GM19351 (cell line): ENCODE measurements at regions not wholly inside any gene's neighbourhood (a gene's known extent, or its start where the extent isn't known, plus 50 kb on each side); places are given as distances from the start of the nearest gene placed in this dataset.

Source experiments
- ATAC-seq: cut with Tn5 transposase; IDR thresholded peaks from one replicate; pipeline ENCODE4 v1.9.1; 2021; ENCODE audit warnings: mild to moderate bottlenecking, moderate library complexity; ENCODE audit not compliant: unreplicated experiment

GRCh38 chr6:47360388-47360787 lies 50.7 kb upstream of the TNFRSF21 start:
- peak; percentile 54 for ATAC-seq

- ATAC-seq: no peak
Measured at GRCh38 chr6:47362857-47363461, 53.3 kb upstream of the TNFRSF21 start.

GRCh38 chr6:47363736-47364135 lies 54.0 kb upstream of the TNFRSF21 start:
- no peak for ATAC-seq

GRCh38 chr6:47366335-47366890 lies 56.7 kb upstream of the TNFRSF21 start:
- no peak for ATAC-seq

- ATAC-seq: no peak
Measured at GRCh38 chr6:47371139-47371869, 61.6 kb upstream of the TNFRSF21 start.

DNA sequence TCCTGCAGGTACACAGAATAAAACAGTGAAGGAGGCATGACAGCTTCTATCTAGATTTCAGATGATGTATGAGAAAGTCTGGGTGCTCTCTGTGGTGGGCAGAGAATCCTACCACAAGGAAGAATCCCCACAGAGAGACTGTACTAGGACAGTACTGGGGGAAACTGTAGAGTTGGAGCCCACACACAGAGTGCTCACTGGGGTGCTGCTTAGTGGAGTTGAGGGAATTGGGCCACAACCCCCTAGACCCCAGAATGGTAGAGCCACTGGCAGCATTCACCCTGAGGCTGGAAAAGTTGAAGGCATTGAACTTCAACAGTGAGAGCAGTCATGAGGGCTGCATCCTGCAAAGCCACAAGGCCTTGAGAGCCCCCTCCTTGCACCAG lies 62.2 kb upstream of the TNFRSF21 start:
- ATAC-seq: no peak

GRCh38 chr6:47372318-47372717 lies 62.6 kb upstream of the TNFRSF21 start:
- no peak for ATAC-seq

DNA sequence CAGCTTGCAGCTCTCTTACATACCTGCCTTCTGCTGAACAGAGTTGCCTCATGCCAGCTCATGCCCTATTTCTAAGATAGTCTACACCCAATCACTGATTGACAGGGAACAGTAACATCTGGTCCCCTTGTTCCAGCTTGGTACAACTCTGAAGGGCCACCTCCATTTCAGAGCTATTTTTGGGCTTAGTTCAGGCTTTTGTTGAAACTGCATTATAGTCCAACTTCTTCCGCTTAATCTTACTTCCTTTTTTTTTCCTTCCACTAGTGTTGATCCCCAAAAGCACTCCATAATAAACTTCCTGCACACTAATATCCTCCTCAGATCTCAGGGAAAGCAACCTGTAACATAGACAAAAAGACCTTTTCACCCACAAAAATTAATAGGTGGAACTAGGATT lies 65.7 kb upstream of the TNFRSF21 start:
- no peak for ATAC-seq

DNA sequence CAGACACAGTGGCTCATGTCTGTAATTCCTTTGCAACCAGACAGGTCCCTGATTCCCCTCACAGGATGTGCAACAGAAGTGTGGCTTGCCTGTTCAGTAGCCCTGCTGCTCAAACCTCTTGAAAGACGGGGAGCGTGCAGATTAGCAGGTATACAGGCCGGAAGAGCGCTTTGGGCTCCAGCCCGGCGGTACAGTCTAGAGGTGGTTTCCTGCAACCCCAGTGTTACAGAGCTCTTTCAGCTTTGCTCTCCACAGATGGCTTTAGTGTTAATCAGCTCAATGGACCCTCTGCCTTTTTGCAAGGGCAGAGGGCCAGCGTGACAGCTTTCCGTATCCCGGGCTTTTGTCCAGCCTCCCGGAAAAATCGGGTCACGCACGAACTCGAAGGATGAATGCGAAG lies 67.2 kb upstream of the TNFRSF21 start:
- no peak for ATAC-seq

DNA sequence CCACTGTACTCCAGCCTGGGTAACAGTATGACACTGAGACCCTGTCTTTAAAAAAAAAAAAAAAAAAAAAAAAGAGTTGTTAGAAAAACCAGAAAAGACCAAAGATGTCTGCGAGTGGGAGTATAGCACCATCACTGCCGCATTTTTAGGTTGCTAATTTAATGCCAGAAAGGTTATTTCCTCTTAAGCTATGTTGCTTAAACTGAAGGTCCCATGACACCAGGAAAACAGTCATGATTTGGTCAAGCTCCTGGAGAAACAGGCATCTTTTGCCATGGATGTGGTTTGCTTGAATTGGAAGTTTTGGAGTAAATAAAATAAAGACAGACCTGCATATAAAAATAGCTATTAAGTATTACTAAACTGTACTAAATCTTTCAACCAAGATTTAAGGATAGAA lies 68.3 kb upstream of the TNFRSF21 start:
- ATAC-seq: no peak

- ATAC-seq: no peak
Measured at GRCh38 chr6:47379328-47379727, 69.6 kb upstream of the TNFRSF21 start.

DNA sequence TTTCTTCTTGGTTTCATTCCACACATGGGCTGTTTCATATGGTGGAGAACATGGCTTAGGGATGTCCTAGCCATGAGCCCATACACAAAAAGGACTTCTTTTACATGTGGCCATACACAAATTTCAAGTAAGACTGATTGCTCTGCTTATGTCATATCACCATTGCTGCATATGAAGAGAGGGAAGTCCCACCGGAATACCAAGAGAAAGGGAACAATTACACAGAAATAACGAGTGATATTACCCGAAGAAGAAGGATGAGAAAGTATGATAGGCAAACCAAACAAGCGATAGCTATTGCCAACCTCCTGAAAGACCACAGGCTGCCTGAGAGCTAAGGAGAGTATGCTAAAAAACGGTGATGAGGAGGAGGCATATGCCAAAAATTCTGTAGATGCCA lies 70.5 kb upstream of the TNFRSF21 start:
- no peak for ATAC-seq

DNA sequence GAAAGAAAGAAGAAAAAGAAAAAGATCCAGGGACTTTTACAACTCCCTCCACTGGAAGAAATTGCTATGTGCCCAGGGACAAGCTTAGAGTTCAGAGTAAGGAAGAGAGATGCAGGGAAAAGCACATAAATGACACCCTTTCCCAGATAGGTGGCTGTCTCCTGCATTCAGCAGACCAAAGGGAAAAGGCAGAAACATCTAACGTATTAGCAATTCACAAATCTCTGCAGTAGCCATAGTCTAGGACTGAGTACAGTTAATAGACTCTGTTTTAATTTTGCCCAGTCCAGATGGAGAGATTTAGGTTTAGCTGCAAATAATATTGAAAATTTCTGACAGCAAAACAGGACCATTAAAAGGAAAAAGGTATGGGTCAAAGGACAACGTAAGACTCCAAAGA lies 71.3 kb upstream of the TNFRSF21 start:
- ATAC-seq: no peak

- ATAC-seq: no peak
Measured at GRCh38 chr6:47383360-47383759, 73.7 kb upstream of the TNFRSF21 start.

- ATAC-seq: no peak
Measured at GRCh38 chr6:47391675-47392074, 82.0 kb upstream of the TNFRSF21 start.

GRCh38 chr6:47392251-47392650 lies 82.5 kb upstream of the TNFRSF21 start:
- no peak for ATAC-seq

DNA sequence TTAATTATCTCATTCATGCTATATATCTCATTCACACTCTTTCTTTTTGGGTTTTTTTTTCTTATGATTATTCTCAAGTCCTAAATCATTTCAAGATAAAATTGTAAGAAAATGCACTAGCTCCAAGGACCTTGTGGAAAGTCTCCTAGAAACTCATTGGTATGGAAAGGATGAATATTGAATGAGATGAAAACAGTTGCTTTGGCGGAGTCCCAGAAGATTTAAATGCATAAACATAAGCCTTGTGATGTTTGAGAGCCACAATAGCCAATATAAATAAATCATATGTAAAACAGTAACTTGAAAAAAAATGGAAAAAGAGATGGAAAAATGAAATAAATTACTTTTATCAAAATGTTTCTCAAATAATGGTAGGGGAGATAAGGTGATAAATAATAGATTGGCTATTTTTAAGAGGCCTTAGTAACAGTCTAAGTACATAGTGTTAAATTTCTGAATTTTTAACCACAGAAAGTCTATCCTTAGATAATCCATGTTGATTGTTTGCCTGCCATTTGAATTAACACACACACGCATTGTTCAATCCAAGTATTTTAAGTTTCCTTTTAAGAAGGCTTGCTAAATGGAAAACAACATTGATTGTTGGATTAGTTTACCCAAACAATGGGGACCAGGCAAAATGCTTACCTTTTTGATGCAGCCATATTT lies 81.1 kb upstream of the CD2AP start:
- ATAC-seq: no peak

DNA sequence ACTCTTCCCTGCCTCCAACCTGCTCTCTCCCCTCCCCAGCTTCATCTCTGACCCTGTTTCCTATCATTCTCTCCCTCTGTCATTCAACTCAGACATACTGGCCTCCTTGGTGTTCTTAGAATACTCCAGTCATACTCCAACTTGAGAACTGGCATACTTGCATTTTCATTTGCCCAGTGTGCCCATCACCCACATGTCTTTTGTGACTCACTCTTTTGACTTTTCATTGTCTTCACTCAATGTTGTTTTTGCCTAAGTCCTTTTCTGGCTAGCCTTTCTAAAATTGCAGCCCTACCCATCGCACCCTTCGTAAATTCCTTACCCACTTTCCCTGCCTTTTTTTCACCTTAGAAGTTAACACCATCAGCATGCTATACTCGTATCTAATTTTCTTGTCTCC lies 77.0 kb upstream of the CD2AP start:
- ATAC-seq: no peak

DNA sequence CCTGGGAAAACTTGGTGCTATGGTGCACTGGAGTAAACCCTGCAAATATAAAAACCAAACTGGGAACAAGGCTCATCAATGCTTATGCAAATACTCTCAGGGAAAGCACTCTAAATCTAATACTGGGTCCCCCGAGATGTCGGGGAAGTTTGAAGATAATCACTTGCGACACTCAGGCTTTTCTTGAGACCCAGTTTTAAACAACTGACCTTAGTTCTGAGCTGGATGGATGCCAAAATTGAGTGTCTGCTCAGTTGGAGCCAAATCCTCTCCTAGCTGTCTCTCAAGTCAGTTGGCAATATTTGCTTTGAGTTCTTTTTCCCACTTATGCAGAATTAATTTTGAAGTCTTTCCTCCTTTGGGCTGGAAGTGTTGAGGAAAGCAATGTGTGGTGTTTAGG lies 75.5 kb upstream of the CD2AP start:
- no peak for ATAC-seq

- ATAC-seq: no peak
Measured at GRCh38 chr6:47403056-47403455, 74.5 kb upstream of the CD2AP start.

- ATAC-seq: no peak
Measured at GRCh38 chr6:47403801-47404200, 73.8 kb upstream of the CD2AP start.

DNA sequence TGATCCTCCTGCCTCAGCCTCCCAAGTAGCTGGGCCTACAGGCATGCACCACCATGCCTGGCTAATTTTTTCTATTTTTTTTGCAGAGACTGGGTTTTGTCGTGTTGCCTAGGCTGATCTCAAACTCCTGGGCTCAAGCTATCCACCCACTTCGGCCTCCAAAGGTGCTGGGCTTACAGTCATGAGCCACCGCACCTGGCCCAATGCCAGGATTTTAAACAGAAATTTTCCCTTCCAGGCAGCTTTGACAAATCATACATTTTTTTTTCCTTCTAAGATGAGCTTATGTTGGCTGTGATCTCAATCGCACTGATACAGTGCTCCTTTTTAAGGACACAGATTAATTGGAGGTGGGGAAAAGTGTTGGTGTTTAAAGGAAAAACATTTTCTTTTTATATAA lies 73.2 kb upstream of the CD2AP start:
- ATAC-seq: no peak
